HG03066 (cell line): ENCODE measurements at regions not wholly inside any gene's neighbourhood (a gene's known extent, or its start where the extent isn't known, plus 50 kb on each side); places are given as distances from the start of the nearest gene placed in this dataset.
"Not testable (repeated sequence)": the region's sequence is repeated elsewhere in the genome, so short reads cannot be mapped to it uniquely, and the experiment has no call there.

Source experiments
- ATAC-seq: cut with Tn5 transposase; IDR thresholded peaks from one replicate; pipeline ENCODE4 v1.9.1; 2021; ENCODE audit warnings: low read depth; ENCODE audit not compliant: unreplicated experiment

- ATAC-seq: no peak
These were observed 55.1 kb downstream of the ID4 start for GRCh38 chr6:19892260-19892659.

DNA sequence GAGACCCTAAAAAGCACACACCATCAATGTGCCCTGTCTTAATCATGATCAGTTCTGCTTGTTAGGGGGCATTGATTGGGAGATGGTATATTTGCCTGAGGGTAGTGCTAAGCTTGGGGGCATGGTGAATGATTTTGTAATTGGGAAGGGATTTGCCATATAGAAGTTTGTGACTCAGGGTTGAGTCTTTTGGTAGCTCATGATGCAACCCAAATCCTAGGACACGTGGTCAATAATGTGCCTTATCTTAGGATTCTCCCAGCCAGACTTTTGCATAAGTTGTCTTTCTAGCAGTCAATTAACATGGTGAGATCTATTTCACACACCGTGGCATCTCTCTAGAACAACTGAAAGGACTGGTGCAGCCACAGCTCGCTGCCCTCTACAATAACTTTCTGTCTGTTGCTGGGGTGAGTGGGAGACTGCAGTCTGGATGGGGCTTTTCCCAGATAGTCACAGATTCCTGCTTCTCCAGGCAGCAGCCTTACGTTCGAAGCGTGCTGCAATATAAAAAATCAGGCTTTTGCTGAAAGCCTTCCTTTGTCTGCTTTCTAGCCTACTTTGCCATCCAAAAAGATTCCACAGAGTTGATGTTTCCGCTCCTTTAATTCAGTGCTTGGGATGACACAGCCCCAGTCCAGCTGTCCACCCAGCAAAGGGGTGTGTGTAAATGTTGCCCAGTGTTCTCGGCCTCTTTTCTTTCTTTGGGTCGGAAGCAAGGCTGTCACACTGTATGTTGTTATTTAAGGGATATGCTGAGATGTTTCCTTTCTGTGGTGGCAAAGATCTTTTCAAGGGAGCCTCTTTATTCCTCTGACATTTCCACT is 58.9 kb downstream of the ID4 start:
- ATAC-seq: no peak

DNA sequence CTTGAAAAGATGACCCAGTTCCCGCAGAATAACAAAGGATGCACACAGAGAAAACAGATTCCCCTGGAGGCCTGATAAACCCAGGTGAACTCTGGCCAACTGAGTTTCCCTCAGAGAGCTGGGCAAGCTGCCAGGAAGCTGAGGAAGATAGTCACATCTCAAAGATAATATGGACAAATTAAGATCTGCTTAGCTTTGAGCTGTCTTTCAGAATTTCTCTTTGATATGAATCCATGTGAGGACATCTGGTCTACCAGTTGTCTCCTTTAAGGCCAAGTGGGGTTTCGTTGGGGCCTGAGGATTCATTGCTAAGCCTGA is 59.5 kb downstream of the ID4 start:
- ATAC-seq: no peak

- ATAC-seq: no peak
These were observed 61.1 kb downstream of the ID4 start for GRCh38 chr6:19898141-19898740.

DNA sequence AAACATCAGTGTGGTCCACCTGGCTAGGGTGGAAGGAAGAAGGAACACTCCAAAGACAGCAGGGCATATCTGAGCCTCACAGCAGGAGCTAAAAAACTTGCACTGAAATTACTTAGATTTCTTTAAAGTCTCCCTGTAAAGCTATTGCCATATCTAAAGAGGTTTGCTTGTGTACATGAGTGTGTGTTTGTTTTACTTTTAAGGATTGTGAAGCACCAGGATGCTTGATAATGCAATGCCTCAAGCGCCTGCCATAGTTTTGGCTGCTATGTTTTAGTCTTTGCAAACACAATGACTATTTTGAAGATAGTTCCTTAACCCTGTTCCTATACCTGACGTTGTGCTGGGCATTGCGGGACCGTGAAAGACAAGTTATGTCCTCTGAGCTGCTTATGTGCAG is 65.0 kb downstream of the ID4 start:
- ATAC-seq: no peak

DNA sequence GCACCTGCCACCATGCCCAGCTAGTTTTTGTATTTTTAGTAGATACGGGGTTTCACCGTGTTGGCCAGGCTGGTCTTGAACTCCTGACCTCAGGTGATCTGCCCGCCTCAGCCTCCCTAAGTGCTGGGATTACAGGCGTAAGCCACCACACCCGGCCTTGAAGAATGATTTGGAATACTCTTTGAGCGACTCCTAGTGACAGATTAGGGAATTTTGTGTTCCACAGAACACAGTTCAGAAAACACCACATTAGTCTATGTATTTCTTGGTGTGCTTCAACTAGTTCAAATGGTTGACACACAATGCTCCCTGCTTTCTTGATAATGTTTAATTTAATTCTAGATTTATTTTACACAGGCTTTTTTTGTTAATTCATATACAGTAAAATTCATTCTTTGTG is 67.2 kb downstream of the ID4 start:
- ATAC-seq: not testable (repeated sequence)

GRCh38 chr6:19905584-19905983 is 68.4 kb downstream of the ID4 start:
- ATAC-seq: no peak

GRCh38 chr6:19906171-19906570 is 69.0 kb downstream of the ID4 start:
- no peak for ATAC-seq

DNA sequence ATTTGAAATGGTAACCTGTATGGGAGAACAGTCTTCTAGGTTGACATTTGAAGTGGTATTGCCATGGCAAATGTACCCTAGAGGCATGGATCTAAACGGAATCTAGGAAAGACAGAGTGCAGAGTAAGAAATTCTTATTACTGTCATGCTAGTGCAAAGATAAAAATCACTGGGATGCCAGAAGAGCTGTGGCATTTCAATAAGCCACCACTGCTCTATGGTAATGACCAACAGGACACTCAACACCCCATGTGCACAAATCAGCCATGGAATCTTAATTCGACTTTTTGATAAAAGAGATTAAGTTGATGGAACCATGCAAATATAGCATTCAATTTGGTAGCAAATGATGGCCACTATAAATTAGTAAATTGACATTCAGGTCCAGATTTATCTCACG is 74.1 kb downstream of the ID4 start:
- no peak for ATAC-seq

DNA sequence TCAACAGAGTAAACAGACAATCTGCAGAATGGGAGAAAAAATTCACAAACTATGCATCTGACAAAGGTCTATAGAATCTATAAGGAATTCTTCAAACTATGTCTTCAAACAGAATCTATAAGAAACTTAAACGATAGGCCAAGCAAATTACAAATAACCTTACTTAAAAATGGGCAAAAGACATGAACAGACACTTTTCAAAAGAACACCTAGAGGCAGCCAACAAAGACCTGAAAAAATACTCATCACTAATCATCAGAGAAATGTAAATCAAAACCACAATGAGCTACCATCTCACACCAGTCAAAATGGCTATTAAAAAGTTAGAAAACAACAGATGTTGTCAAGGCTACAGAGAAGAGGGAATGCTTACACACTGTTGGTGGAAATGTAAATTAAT is 81.3 kb downstream of the ID4 start:
- no peak for ATAC-seq

GRCh38 chr6:19921786-19922185 is 84.6 kb downstream of the ID4 start:
- ATAC-seq: no peak

DNA sequence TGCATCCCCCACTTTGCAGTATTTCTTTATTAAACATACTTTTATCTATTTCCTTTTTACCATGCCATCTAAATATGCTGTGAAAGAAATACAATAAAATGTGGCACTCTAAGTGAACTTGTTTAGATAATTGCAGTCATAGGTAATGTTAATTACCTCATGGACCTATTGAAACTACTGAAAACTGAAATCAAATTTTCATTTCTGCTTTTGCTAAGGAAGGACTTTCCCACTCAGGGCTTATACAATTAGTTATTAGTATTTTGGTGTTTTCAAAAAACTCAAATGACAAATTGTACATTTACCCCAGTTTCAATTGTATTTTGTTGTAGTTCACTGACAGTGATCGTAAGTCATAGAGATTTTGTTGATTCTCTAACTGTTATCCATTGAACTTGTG is 88.4 kb downstream of the ID4 start:
- no peak for ATAC-seq

GRCh38 chr6:19928461-19928860 is 91.3 kb downstream of the ID4 start:
- no peak for ATAC-seq

DNA sequence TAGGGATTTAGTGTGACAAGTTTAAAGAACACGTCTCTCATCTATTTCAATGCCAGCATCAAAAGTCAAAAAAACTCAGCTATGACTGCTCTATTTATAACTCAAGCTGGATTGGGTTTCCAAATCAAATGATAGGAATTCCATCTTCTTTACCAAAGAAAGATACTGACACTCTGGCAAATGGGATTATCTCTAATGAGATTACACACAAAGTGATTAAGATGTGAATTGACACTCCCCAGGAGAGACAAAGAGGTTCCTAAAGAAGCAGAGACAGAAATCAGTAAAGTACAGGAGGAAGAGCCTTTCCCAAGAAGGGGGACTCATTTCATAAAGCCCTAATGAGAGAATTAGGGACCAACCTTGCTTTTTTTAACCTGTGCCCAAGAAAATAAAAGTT is 92.1 kb downstream of the ID4 start:
- ATAC-seq: no peak

- no peak for ATAC-seq
These were observed 97.9 kb downstream of the ID4 start for GRCh38 chr6:19934996-19935591.

GRCh38 chr6:19939321-19939720 is 102.2 kb downstream of the ID4 start:
- not testable (repeated sequence) for ATAC-seq

DNA sequence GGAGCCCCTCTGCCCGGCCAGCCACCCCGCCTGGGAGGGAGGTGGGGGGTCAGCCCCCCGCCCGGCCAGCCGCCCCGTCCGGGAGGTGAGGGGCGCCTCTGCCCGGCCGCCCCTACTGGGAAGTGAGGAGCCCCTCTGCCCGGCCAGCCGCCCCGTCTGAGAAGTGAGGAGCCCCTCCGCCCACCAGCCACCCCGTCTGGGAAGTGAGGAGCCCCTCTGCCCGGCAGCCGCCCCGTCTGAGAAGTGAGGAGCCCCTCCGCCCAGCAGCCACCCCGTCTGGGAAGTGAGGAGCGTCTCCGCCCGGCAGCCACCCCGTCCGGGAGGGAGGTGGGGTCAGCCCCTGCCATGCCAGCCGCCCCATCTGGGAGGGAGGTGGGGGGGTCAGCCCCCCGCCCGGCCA is 102.8 kb downstream of the ID4 start:
- ATAC-seq: not testable (repeated sequence)

GRCh38 chr6:19943042-19943441 is 105.9 kb downstream of the ID4 start:
- no peak for ATAC-seq

DNA sequence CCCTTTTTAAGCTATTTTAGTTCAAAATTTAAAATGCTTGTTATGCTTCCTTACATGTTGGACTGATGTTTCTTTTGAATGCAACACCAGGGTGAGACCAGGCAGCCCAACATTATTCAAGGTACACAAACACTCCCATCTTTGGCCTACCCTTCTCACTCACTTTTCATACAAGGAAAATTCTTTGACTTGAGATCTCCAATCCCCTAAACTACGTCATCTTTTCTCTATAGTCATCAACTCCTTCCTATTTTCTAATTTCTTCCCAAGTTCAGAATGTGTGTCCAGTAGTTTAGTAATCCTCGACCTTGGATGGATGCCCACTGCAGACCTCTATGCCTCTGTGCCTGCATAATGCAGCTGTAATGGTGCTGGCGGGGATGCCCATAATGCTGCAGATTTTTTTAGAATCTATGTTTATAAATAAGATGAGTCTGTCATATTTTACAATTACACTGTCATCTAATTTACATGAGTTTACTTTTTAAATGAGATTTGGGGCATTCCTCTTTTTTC is 108.7 kb downstream of the ID4 start:
- ATAC-seq: no peak

GRCh38 chr6:19949155-19949554 is 112.0 kb downstream of the ID4 start:
- ATAC-seq: no peak

- no peak for ATAC-seq
These were observed 126.9 kb downstream of the ID4 start for GRCh38 chr6:19964115-19964514.

- ATAC-seq: no peak
These were observed 131.0 kb downstream of the ID4 start for GRCh38 chr6:19968201-19968600.
